ENCODE measurements at regions not wholly inside any gene's neighbourhood (a gene's known extent, or its start where the extent isn't known, plus 50 kb on each side); places are given as distances from the start of the nearest gene placed in this dataset.

DNA sequence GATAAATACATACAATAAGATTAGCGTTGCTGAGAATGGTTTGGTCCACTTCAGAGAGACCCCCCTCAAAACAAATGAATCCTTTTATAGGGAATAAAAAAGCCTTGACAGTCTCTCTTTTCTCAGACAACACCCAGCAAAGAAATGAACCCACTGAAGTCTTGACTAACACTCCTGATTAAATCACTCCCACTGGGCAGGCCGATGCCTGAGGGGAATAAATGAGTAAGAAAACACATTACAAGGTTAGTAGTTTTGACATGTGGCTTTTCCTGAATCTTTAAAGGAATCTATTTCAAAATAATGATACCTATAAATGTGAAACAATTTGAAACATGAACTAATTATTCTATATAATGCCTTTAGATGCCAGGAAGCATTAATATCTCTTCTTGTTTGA lies 146.9 kb upstream of the POGK start:
- no peak for TF ChIP-seq RAD21 (IDR thresholded peaks at IDR 0.05; ENCODE audit: low read depth)
- TF ChIP-seq SRF (IDR thresholded peaks at IDR 0.05; ENCODE audit: low read depth): no peak
- no peak for TF ChIP-seq SIN3A (IDR thresholded peaks at IDR 0.05; ENCODE audit: low read depth)
- TF ChIP-seq, protein P1, sequence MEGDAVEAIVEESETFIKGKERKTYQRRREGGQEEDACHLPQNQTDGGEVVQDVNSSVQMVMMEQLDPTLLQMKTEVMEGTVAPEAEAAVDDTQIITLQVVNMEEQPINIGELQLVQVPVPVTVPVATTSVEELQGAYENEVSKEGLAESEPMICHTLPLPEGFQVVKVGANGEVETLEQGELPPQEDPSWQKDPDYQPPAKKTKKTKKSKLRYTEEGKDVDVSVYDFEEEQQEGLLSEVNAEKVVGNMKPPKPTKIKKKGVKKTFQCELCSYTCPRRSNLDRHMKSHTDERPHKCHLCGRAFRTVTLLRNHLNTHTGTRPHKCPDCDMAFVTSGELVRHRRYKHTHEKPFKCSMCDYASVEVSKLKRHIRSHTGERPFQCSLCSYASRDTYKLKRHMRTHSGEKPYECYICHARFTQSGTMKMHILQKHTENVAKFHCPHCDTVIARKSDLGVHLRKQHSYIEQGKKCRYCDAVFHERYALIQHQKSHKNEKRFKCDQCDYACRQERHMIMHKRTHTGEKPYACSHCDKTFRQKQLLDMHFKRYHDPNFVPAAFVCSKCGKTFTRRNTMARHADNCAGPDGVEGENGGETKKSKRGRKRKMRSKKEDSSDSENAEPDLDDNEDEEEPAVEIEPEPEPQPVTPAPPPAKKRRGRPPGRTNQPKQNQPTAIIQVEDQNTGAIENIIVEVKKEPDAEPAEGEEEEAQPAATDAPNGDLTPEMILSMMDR (IDR thresholded peaks at IDR 0.05 in 2 of 3, conservative IDR thresholded peaks at IDR 0.05 in 1 of 3; ENCODE audit: borderline replicate concordance in 1 of 3, insufficient read depth in 1 of 3, low read depth in 2 of 3, low read length in 2 of 3): no peak
- TF ChIP-seq SP1 (IDR thresholded peaks at IDR 0.05; ENCODE audit: low read depth): no peak
- TF ChIP-seq POLR2A (IDR thresholded peaks at IDR 0.05; ENCODE audit: borderline replicate concordance, extremely low read depth, insufficient read depth, insufficient read length): no peak
- no peak for TF ChIP-seq POLR2AphosphoS5 (IDR thresholded peaks at IDR 0.05; ENCODE audit: low read depth, low read length)
- TF ChIP-seq, protein P2, sequence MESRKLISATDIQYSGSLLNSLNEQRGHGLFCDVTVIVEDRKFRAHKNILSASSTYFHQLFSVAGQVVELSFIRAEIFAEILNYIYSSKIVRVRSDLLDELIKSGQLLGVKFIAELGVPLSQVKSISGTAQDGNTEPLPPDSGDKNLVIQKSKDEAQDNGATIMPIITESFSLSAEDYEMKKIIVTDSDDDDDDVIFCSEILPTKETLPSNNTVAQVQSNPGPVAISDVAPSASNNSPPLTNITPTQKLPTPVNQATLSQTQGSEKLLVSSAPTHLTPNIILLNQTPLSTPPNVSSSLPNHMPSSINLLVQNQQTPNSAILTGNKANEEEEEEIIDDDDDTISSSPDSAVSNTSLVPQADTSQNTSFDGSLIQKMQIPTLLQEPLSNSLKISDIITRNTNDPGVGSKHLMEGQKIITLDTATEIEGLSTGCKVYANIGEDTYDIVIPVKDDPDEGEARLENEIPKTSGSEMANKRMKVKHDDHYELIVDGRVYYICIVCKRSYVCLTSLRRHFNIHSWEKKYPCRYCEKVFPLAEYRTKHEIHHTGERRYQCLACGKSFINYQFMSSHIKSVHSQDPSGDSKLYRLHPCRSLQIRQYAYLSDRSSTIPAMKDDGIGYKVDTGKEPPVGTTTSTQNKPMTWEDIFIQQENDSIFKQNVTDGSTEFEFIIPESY (IDR thresholded peaks at IDR 0.05; ENCODE audit: extremely low read depth, insufficient replicate concordance, low read length): no peak
- no peak for TF ChIP-seq CEBPB (IDR thresholded peaks at IDR 0.05; ENCODE audit: low read depth)
